ENCODE measurements at regions not wholly inside any gene's neighbourhood (a gene's known extent, or its start where the extent isn't known, plus 50 kb on each side); places are given as distances from the start of the nearest gene placed in this dataset.
"Not testable (repeated sequence)": the region's sequence is repeated elsewhere in the genome, so short reads cannot be mapped to it uniquely, and the experiment has no call there.

DNA sequence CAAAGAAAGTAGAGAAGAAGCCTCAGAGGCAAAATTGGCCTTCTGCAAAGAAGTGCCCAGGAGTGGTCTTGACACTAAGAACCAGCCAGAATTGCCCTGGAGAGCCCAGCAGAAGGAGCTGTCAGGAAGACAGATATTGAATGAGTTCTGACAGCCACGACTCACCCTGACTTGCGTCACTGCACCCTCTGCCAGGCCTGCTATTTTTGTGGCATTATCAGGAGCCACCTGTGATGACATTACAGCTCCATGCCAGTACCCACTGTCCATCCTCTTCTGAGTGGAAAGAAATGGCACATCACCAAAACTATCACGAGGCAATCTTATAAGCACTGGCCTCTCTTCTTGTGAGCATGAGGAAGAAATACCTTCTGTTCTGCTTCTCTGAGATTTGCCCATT lies 67.7 kb downstream of the SMIM20 start:
- 84 to 96% (median 87%) methylated on average over 3 of the region's 3 CpGs for WGBS, 3 donors
- no peak overlapping the region for H3K27ac ChIP-seq (ENCODE audit: low read depth, low read length)

DNA sequence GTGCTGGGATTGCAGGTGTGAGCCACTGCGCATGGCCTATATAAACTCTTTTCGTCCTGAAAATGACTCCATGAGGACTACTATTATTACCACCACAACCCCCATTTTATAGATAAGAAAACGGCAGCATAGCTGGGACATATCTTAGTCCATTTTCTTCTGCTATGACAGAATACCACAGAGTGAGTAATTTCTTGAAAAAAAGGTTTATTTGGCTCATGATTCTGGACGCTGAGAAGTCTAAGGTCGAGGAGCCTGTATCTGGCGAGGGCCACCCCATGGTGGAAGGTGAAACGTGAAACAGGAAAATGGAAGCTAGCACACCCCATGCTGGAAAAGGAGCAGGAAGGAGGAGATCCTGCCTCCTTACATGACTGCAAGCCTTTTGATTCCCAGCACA lies 68.9 kb downstream of the SMIM20 start:
- H3K27ac ChIP-seq (ENCODE audit: low read depth, low read length): no peak overlapping the region
- 76 to 82% (median 79%) methylated on average over 7 of the region's 7 CpGs for WGBS, 3 donors

DNA sequence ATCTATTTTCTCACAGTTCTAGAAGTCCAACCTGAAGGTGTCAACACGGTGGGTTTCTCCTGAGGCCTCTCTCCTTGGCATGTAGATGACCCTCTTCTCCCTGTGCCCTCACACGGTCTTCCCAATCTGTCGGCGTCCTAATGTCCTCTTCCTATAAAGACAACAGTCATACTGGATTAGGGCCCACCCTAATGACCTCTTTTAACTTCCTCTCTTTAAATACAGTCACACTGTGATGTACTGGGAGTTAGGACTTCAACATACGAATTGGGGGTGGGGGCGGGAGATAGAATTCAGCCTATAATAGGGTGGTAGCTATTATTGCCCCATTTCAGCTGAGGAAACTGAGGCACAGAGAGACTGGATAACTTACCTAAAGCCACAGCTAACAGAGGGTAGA lies 70.2 kb downstream of the SMIM20 start:
- no peak overlapping the region for H3K27ac ChIP-seq (ENCODE audit: low read depth, low read length)
- WGBS, 3 donors: 74 to 84% (median 84%) methylated on average over 6 of the region's 6 CpGs

DNA sequence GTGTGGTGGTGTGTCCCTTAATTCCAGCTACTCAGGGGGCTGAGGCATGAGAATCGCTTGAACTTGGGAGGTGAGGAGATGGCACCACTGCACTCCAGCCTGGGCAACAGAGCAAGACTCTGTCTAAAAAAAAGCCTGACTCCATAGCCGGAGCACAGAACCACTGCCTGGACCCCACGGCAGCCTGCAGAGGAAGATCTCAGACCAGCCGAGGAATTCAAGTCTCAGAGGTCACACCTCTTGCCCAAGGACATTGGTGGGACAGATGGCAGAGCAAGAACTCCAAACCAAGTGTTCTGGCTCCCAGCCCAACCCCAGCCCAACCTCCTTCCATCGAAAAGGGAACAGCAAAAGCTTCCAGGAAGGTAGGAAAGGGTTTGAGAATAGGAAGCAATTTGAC lies 70.8 kb downstream of the SMIM20 start:
- H3K27ac ChIP-seq (ENCODE audit: low read depth, low read length): no peak overlapping the region
- 67 to 83% (median 80%) methylated on average over 5 of the region's 5 CpGs for WGBS, 3 donors

DNA sequence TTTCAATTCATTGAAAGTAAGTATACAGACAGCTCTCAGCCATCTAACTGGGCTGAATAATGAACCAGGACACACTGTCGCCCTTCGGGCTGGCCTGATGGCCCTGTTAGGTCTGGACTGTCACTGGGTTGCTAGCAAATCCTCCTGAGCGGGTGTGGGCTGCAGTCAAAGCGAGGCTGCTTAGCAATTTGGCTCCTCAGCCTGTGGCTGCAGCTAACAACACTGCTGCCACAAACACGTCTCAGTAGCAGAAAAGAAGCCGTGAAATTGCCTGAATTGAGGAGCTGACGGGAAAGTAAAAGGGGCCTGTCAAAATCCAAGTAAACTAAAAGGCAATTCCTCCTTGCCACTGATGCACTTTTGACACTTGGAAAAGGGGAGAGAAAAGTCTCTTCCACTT lies 72.8 kb downstream of the SMIM20 start:
- H3K27ac ChIP-seq (ENCODE audit: low read depth, low read length): no peak overlapping the region
- WGBS, 3 donors: 94 to 98% (median 95%) methylated on average over 7 of the region's 7 CpGs

DNA sequence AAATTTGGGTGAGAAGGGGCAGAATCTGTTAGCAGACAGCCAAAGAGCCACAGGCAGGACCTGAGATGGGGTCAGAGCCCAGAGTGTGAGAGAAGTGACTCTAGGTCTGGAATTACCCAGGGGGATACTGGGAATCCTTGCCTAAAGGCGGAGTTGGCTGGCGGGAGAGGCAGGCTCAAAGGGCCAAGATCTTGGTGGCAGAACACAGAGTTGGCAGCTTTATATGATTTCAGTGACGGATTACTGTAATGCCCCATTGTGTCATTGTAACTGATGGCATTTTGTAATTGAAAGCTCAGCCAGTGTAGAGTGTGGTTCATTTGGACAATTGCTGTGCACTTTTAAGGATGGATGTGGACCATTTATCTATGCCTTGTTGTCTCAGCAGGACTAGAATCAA lies 77.3 kb downstream of the SMIM20 start:
- WGBS, 3 donors: 74 to 79% (median 77%) methylated on average over 3 of the region's 3 CpGs
- no peak overlapping the region for H3K27ac ChIP-seq (ENCODE audit: low read depth, low read length)

DNA sequence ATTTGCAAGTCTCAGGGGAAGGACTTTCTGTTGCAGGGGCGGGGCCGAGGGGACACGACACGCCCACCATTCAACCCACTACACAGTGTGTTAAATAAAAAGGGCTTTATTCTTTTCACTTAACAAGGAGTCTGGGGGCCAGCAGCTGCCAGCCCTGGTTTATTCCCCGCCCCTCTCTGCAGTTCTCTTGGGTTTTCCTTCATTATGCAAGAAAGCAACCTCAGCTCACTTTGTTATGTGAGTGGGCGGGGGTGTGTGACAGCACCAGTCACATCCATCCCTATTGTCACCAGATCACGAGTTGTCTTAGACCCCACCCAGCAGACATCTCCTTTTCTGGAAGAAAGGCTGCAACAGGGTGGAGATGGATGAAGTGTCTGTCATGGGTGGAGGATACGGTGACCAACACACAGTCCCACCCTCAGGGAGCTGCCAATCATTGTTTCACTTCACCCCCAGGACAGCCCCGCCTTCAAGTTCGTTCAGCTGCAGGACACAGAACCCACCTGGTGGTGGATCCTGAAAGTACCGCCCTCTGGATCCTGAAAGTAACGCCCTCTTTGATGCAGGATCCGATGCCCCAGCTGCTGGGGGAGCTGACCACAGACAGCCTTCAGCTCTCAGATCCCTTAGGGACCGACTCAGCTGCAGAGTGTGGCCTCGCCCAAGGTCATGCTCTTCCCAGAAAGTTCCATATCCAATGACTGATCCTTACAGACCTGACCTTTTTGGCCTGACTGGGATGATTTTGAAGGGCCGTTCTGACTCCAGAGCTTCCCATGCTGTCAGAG lies 79.6 kb downstream of the SMIM20 start:
- H3K27ac ChIP-seq (ENCODE audit: low read depth, low read length): no peak overlapping the region
- WGBS, 3 donors: 56 to 66% (median 57%) methylated on average over 16 of the region's 16 CpGs

DNA sequence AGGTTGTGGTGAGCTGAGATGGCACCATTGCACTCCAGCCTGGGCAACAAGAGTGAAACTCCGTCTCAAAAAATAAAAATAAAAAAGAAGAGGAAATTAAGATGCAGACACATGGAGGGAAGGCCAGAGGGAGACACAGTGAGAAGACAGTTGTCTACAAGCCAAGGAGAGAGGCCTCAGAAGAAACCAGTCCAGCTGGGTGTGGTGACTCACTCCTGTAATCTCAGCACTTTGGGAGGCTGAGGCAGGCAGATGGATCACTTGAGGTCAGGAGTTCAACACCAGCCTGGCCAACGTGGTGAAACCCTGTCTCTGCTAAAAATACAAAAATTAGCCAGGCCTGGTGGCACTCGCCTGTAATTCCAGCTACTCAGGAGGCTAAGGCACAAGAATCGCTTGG lies 80.6 kb downstream of the SMIM20 start:
- H3K27ac ChIP-seq (ENCODE audit: low read depth, low read length): not testable (repeated sequence)
- WGBS, 3 donors: 66 to 81% (median 70%) methylated on average over 4 of the region's 4 CpGs

DNA sequence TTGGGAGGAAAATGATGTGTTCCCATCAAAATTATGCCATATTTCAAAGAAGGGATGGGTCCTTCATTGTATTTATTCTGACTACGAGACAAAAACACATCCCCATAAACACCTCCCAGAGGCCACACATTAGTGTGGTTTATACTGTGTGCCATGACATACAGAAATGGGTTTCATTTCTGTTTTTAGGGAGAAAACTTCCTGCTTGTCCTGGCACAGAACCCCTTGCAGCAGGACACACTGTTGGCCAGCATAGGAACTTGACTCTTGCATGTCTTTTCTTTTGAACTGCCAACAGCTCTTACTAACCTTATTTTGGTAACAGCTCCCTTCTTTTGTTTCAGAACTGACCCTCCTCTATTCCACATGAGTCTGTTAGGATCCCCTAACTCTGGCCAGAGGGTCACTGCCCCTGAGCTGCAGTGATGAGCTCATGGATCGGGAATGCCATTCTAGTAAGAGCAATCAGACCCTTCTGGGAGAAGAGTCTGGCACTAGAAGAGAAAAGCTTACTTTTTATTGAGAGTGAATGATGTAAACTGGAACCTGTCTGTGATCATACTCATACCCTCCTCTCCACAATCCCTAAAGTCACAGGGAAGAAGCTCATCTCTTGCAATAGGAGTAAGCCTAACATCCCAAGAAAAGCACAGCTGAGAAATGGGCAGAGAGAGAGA lies 86.4 kb downstream of the SMIM20 start:
- H3K27ac ChIP-seq (ENCODE audit: low read depth, low read length): no peak overlapping the region
- 75 to 94% (median 84%) methylated on average over 2 of the region's 2 CpGs for WGBS, 3 donors

DNA sequence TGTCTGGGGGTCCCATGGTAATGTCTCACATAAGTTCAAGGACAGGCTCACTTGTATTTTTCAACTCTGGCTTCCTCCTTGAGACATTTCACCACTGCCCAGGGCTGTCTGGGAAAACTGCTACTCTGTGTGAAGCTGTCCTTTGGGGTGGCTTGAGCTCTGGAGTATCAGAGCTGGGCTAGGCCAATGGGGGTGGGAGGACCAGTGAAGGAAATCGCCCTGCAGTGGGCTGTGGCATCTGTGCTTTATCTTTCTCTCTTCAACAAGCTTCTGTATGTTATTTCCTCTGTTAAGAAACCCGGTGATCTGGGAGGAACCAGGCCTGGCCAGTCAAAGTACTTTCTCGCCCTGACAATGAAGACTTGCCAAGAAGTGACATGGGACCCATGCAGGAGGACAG lies 87.4 kb downstream of the SMIM20 start:
- WGBS, 3 donors: 70 to 82% (median 77%) methylated on average over 3 of the region's 3 CpGs

DNA sequence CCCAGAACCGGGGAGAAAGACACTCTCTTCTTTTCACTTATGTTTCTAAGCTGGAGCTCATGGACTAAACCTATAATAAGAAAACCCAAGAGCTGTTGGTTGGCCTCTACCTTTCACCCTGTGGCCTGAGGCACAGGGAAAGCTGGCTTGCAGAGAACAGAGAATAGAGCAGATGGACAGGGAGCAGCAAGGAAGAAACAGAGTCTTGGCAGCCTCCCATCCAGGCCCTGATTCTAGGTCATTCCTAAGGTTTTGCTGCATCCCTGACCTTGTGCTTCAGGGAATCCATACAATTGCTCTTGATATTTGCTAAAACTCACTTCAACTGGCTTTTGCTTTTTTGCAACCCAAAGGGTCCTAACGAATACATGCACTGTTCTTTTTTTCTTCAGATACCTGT lies 87.8 kb downstream of the SMIM20 start:
- WGBS, 3 donors: 87 to 91% (median 88%) methylated on average over 2 of the region's 2 CpGs
- no peak overlapping the region for H3K27ac ChIP-seq (ENCODE audit: low read depth, low read length)

More for the DNA sequence above, 87.4 kb downstream of the SMIM20 start:
- H3K27ac ChIP-seq (ENCODE audit: low read depth, low read length): no peak overlapping the region

DNA sequence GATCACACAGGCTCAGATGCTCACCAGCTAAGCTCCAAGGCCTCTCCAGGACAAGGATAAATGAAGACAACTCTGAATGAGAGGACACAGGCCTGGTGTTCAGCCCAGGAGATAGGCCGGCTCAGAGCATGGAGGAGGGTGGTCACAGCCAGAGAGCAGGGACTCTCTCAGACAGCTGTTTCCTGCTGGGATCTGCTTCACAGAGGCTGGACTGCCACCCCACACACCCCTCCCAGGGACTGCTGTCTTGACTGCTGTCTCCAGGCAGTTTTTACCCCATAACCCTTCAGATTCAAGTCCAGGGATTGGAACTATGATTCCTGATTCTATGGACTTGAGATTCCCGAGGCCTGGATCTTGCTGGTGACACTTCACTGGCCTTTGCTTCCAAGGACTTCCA lies 89.0 kb downstream of the SMIM20 start:
- WGBS, 3 donors: 78 to 93% (median 78%) methylated on average over 2 of the region's 2 CpGs

DNA sequence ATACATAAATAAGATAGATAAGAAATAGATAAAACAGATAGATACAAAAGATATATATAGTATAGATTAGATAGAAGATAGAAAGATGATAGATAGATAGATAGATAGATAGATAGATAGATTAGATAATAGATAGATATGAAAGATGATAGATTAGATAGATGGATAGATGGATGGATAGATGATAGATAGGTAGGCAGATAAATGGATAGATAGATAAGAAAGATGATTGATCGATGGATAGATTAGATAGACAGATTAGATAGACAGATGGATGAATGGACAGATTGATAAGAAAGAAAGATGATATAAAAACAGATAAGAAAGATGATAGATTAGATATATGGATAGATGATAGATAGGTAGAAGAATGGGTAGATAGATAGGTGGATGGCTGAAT lies 90.3 kb downstream of the SMIM20 start:
- H3K27ac ChIP-seq (ENCODE audit: low read depth, low read length): no peak overlapping the region
- 80 to 96% (median 93%) methylated on average over 1 of the region's 1 CpG for WGBS, 3 donors

More for the DNA sequence above, 89.0 kb downstream of the SMIM20 start:
- no peak overlapping the region for H3K27ac ChIP-seq (ENCODE audit: low read depth, low read length)

DNA sequence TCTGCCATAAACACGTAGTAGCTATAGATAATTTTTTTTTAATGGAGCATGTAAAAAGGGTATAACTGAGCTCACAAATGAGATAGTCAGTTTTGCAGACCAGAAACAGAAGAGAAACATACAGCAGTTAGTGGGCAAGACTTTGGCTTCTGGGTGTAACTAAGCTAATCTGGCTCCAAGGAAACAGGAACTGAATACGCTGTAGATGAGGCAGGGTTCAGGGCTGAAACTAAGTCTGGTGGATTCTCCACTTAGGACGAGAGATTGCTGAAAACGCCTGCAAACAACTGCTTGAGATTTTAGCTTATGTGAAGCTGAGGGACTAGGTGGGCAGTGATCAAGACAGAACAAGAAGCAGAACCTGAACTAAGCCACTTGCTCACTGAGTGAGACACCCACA lies 91.7 kb downstream of the SMIM20 start:
- 66 to 76% (median 74%) methylated on average over 4 of the region's 4 CpGs for WGBS, 3 donors
- no peak overlapping the region for H3K27ac ChIP-seq (ENCODE audit: low read depth, low read length)

DNA sequence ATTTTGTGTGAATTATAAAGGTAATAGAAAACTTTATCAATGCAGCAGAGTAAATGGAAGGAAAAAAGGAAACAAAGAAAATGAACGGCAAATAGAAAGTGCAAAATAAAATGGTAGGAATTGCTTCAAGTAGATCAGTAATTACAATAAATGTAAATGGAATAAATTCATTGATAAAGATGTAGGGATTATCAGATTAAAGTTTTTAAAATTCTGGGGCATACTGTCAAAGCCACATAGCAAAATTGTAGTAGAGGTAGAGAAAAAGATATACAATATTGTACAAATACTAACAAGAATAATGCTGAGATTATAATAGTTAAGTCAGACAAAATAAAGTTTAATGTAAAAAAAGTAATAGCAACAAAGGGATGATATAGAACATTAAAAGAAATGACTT lies 94.7 kb downstream of the SMIM20 start:
- no peak overlapping the region for H3K27ac ChIP-seq (ENCODE audit: low read depth, low read length)
- WGBS, 3 donors: 0% methylated on average over 1 of the region's 1 CpG

DNA sequence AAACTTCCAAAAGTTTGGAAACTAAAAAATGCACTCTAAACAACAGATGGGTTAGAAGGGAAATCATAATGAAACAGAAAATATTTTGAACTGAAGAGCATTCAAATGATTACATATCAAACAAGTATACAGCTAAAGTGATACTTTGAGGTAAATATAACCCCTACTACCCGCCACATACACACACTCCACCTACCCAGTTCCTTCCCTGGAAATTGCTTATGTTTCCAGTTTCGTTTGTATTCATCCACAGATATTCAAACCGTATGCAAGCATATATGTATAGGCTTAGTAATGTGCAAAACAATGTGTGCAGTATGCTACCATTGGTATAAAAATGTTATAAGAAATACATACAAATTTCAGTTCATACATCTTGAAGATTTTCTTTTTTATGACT lies 95.5 kb downstream of the SMIM20 start:
- WGBS, 3 donors: 82 to 90% (median 83%) methylated on average over 3 of the region's 3 CpGs
- no peak overlapping the region for H3K27ac ChIP-seq (ENCODE audit: low read depth, low read length)

DNA sequence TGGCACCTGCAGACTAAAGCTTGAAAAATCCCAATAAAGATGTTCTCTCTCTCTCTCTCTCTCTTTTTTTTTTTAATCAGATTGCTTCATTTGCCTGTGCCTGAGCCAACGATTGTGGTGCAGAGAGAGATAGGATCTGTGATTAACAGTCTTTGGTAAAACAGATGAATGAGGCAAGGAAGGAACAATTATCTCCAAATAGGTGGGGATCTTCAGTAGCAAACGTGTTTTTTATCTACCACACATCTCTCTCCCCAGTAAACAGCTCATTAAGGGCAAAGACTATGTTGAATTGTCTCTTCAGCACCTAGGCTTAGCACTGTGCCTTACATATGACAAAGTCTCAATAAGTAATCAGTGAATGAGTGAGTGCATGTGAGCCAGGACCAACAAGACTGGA lies 96.3 kb downstream of the SMIM20 start:
- 30 to 40% (median 33%) methylated on average over 2 of the region's 2 CpGs for WGBS, 3 donors
- H3K27ac ChIP-seq (ENCODE audit: low read depth, low read length): no peak overlapping the region

DNA sequence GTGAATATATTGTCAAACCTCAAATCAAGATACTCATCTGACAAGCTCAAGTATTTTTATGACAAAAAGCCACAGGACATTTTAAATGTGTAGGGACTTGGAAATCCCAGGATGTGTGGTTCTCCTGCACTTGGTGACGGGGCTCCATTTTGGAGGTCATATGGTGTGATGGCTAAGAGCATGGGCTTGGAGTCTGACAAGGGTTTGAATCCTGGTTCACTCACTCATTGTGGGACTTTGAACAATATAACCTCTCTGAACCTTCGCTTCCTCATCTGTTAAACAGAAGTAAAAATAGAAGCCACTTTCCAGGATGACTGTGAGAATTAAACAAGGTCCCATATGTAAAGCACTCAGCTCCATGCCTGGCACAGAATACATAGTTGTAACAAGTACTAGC lies 99.6 kb downstream of the SMIM20 start:
- WGBS, 3 donors: 0% methylated on average over 2 of the region's 2 CpGs
- H3K27ac ChIP-seq (ENCODE audit: low read depth, low read length): no peak overlapping the region

DNA sequence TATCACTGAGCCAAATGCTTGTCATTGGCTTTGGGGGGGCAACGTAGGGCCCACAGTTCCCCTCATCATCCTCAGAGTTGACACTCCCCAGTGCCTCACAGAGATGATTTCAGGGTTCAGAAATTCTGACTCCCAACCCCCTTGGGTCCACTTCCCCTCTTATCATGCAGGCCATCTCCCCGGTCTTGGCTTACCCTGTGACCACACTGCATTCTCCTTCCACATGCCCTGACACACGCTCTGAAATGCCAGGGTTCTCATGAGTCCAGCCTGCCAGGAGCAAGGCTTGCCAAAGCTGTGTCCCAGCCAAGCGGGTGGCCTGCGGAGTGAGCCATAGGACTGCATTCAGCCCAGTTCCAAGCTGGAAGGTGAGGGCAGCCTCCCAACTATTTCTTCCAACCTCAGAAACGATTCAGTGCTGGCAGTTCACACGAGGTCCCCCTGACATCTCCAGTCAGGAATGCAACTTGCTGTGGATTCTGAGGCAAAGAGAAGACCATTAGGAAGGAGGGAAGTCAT lies 101.2 kb downstream of the SMIM20 start:
- WGBS, 3 donors: 46 to 61% (median 56%) methylated on average over 7 of the region's 7 CpGs
- H3K27ac ChIP-seq (ENCODE audit: low read depth, low read length): no peak overlapping the region

DNA sequence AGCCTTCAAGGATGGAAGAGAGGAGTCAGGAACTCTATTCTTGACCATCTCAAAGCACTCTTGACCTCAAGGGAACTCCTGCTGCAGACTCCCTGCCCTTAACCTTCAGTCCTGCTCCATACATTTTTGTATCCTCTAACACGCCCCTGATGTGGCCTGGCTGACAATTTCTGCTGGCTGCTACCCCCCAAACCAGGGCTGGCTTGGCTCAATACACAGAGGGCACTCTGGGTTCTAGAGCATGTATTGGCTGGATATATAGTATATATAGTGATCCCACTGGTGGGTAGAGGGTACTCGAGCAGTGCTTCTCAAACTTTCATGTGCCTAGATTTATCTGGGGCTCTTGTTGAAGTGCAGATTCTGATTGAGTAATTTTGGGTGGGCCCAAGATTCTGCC lies 101.9 kb downstream of the SMIM20 start:
- 81 to 98% (median 86%) methylated on average over 2 of the region's 2 CpGs for WGBS, 3 donors
- H3K27ac ChIP-seq (ENCODE audit: low read depth, low read length): no peak overlapping the region
